ENCODE measurements at regions not wholly inside any gene's neighbourhood (a gene's known extent, or its start where the extent isn't known, plus 50 kb on each side); places are given as distances from the start of the nearest gene placed in this dataset.
"Not testable (repeated sequence)": the region's sequence is repeated elsewhere in the genome, so short reads cannot be mapped to it uniquely, and the experiment has no call there.

GRCh38 chr12:33514893-33515292 is 75.3 kb upstream of the SYT10 start:
- DNase-seq = no peak

- no peak for DNase-seq
These were observed 79.9 kb upstream of the SYT10 start for GRCh38 chr12:33519566-33519965.

DNA sequence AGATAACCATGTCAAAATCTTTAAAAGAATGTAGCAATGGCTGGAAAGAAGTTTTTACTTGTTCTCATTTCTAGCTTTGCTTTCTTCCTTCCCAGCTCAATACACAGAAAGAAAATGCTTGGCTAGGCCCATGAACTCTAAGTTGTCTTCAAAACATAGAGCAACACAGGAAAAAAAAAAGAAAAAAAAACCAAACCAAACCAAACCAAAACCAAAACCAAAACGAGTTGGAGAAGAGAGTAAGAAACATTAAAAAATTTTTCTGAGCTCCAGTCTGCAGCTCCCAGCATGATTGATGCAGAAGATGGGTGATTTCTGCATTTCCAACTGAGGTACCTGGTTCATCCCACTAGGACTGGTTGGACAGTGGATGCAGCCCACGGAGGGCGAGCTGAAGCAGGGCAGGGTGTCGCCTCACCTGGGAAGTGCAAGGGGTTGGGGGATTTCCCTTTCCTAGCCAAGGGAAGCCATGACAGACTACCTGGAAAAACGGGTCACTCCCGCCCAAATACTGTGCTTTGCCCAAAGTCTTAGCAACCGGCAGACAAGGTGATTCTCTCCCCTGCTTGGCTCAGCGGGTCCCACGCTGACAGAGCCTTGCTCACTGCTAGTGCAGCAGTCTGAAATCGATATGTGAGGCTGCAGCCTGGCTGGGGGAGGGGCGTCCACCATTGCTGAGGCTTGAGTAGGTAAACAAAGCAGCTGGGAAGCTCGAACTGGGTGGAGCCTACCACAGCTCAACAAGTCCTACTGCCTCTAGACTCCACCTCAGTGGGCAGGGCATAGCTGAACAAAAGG is 81.1 kb upstream of the SYT10 start:
- DNase-seq = not testable (repeated sequence)

GRCh38 chr12:33529031-33529430 is 89.4 kb upstream of the SYT10 start:
- no peak for DNase-seq

DNA sequence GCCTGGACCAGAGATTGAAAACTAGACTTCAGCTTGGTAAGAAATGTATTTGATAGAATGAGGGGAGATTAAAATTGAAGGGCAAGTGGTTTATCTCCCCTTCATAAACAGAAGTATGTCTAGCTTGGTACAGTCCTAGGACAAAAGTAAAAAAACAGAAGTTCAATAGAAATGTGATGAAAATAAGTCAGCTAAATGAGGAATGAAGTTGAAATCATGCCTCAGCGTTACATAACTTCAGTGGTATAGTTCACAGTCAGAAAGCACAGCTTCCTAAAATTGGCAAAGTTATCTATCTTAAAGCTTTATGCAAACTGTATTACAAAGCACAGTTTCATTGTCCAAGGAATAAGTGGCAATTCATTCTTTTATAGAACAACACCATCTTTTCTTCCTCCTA is 90.2 kb upstream of the SYT10 start:
- DNase-seq = no peak

- no peak for DNase-seq
These were observed 91.6 kb upstream of the SYT10 start for GRCh38 chr12:33531261-33531660.

DNA sequence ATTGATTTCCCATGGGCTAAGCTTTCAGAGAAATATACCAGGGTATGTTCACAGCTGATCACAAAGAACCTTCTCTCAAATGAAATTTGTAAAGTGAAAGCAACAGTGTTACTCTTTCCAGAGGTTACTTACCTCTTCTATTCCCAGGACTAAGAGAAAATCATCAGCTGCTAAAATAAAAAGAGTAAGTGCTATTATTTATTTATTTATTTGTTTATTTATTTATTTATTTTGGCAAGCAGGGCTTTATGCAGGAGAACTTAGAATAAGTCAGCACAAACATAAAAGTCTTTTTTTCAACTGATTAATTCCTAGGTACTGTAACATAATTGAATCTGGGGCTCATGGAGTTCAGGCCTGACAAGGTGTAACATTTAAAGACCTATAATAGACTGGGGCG is 93.9 kb upstream of the SYT10 start:
- DNase-seq = no peak

- DNase-seq = no peak
These were observed 96.8 kb upstream of the SYT10 start for GRCh38 chr12:33536431-33536830.

DNA sequence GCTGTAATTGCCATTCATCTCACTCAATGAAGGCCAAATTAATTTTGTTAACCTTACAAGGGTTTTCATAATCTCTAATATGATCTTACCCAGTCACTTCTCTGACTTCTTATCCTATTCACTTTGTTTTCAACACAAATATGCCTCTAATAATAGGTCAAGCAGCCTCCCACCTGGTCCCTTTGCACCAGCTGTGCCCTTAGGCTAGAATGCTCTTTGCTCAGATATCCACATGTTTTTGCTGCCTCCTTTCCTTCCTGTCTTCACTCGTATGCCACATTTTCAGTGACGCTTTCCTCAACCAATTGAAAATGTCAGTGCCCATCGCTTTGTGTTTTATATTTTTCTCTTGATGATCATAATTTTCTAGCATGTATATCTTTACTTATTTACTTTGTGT is 106.4 kb upstream of the SYT10 start:
- DNase-seq = peak; percentile 28

DNA sequence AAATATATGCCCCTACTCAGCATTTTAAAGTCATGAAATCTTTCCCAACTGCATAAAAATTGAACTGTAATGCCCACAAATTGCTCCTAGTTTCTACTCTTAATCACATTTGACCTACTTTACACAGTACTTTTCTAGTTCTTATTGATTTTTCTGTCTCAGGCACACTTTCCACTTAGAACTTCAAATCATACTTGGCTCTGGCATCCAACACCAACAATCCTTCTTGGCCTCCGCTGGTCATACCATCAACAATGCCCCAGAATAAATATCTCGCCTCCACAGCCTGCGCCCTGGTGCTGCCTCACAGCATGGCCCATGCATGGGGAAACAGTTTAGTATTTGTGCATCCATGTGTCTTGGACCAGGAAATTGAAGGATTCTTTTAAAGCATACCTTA is 107.5 kb upstream of the SYT10 start:
- no peak for DNase-seq

GRCh38 chr12:33550214-33550613 is 110.6 kb upstream of the SYT10 start:
- not testable (repeated sequence) for DNase-seq

GRCh38 chr12:33551006-33551405 is 111.4 kb upstream of the SYT10 start:
- DNase-seq = no peak

GRCh38 chr12:33555128-33555527 is 115.5 kb upstream of the SYT10 start:
- no peak for DNase-seq

DNA sequence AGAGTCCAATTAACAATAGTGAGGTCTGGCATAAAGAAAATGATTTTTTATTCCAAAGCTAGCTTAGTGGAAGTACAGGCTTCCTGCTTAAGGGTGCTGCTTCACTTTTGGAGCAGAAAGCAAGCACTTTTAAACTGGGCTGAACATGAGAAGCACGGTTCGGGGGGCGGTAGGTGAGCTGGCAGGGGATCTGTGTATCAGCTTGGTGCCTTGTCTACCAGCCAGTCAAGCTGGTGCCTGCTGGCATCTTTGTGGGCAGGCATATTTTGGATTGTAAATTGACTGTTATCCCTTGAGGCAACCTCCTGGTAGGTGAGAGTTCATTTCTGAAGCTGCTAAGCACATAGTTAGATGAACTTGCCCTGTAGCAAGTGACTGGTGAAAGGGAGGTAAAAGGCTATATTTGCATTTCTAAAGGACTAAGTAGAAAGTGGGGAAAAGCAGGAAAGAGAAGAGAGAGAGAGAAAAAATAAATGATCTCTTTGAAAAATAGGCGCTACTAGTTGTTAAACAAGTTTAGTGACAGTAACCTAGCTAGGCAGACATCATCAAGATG is 121.1 kb upstream of the SYT10 start:
- no peak for DNase-seq

DNA sequence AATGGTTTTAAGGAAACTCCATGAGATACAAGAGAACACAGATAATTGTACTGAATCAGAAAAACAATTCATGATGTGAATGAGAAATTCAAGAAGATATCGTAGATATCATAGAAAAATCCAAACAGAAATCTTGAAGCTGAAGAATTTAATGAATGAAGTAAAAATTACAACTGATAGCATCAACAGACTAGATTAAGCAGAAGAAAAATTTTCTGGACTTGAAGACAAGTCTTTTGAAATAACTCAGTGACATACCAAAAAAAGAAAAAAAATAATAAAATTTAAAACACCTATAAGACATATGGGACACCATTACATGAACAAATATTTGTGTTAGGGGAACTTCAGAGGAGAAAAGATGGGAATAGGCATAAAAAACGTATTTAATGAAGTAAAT is 122.8 kb upstream of the SYT10 start:
- DNase-seq = no peak

GRCh38 chr12:33566403-33566802 is 126.8 kb upstream of the SYT10 start:
- no peak for DNase-seq

GRCh38 chr12:33575346-33575745 is 135.7 kb upstream of the SYT10 start:
- no peak for DNase-seq

- DNase-seq = peak; percentile 31
These were observed 142.0 kb upstream of the SYT10 start for GRCh38 chr12:33581613-33582122.

- no peak for DNase-seq
These were observed 147.0 kb upstream of the SYT10 start for GRCh38 chr12:33586576-33586975.

- no peak for DNase-seq
These were observed 147.7 kb upstream of the SYT10 start for GRCh38 chr12:33587354-33587753.

- peak; percentile 27 for DNase-seq
These were observed 148.4 kb upstream of the SYT10 start for GRCh38 chr12:33587784-33588712.

DNA sequence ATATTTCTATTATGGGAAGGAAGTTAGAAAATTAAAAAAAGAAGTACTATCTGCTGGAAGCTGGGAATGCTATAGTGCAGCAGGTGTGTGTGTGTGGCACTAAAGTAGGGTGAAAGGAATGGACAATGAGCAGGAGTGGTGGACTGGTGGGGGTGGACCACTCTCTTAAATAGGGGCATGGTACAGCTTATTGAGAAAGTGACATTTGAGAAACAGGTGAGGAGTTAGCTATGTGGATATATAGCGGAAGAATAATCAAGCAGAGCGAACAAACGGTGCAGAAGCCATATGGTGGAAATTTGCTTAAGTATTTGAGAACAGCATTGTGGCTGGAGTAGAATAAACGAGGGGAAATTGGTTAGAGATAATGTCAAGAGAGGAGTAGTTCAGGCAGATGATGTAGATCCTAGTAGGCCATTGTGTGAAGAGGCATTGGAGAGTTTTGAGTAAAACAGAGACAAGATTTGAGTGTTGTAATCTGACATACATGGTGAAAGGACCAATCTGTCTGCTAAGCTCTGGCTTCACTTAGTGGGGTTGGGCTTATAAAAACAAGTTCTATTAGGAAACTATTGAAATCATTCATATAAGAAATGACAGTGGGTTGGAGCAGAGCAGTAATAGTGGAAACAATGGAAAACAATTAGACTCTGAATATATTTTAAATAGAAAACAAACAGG is 149.2 kb upstream of the SYT10 start:
- no peak for DNase-seq

GRCh38 chr12:33589576-33590114 is 150.0 kb upstream of the SYT10 start:
- DNase-seq = no peak
